Progenitor cell of endocrine pancreas (in vitro differentiated cells): ENCODE measurements at regions not wholly inside any gene's neighbourhood (a gene's known extent, or its start where the extent isn't known, plus 50 kb on each side); places are given as distances from the start of the nearest gene placed in this dataset.

Experiments used
- DNase-seq: peaks from one replicate; pipeline ENCODE4 v3.0.0; 2021; ENCODE audit warnings: low spot score; ENCODE audit not compliant: unreplicated experiment
- H3K27ac Mint-ChIP-seq: 2 replicates; pipeline ENCODE4 v1.8.0; 2021; ENCODE audit warnings: mild to moderate bottlenecking, moderate library complexity, mixed read lengths
- H3K27me3 Mint-ChIP-seq: 2 replicates; pipeline ENCODE4 v1.8.0; 2021; ENCODE audit warnings: mixed read lengths
- H3K36me3 Mint-ChIP-seq: 2 replicates; pipeline ENCODE4 v1.8.0; 2022; ENCODE audit warnings: mixed read lengths; ENCODE audit not compliant: insufficient read depth
- H3K4me1 Mint-ChIP-seq: 2 replicates; pipeline ENCODE4 v1.8.0; 2021; ENCODE audit warnings: low read depth, mixed read lengths
- H3K4me3 Mint-ChIP-seq: 2 replicates; pipeline ENCODE4 v1.8.0; 2021; ENCODE audit warnings: low read depth, mild to moderate bottlenecking, moderate library complexity, mixed read lengths
- H3K9me3 Mint-ChIP-seq: 2 replicates; pipeline ENCODE4 v1.8.0; 2021; ENCODE audit warnings: low read depth, mixed read lengths
- CTCF ChIP-seq: fragments of 200-600 bp; sonication (generic); IDR thresholded peaks from one replicate; pipeline ENCODE4 v1.5.0; 2021; ENCODE audit warnings: antibody characterized with exemption, mild to moderate bottlenecking; ENCODE audit not compliant: unreplicated experiment

- peaks cover 11% of the 10 kb centered on the region for H3K9me3 Mint-ChIP-seq
- TF ChIP-seq CTCF: no peak
- peaks cover 71% of the 10 kb centered on the region for H3K27me3 Mint-ChIP-seq
Observed at GRCh38 chrX:137425273-137425902, 140.5 kb upstream of the ZIC3 start.

GRCh38 chrX:137424679-137425078 is 141.2 kb upstream of the ZIC3 start:
- Mint-ChIP-seq H3K27ac (no peak overlapping the region), H3K27me3 (peaks cover 66% of the 10 kb centered on the region), H3K36me3 (no peaks in the 10 kb centered on the region), H3K4me3 (no peak overlapping the region), H3K9me3 (peaks cover 11% of the 10 kb centered on the region), H3K4me1 (peaks cover 5% of the 10 kb centered on the region)
- DNase-seq: no peak
- TF ChIP-seq CTCF: no peak

More at GRCh38 chrX:137425273-137425902, 140.5 kb upstream of the ZIC3 start:
- no peak for DNase-seq
- H3K4me3 Mint-ChIP-seq: no peak overlapping the region
- H3K27ac Mint-ChIP-seq: no peak overlapping the region
- peaks cover 5% of the 10 kb centered on the region for H3K4me1 Mint-ChIP-seq
- H3K36me3 Mint-ChIP-seq: no peaks in the 10 kb centered on the region

DNA sequence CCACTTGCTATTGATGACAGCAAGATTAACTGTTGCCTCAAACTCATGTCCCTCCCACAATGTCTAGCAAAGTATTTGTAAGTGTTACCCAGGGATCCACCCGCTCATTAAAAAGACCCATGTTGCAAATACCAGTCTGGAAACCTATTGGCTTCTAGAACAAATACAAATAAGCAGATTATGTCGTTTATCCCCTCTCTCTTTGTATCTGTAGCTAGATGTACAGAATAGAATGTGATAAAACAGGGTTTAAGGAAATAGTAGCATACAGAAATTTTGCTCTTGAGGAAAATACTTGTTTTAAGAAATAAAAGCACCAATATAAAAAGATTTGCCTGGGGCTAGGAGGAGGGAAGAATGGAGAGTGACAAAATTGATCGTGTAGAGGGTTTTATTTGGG is 142.7 kb upstream of the ZIC3 start:
- Mint-ChIP-seq H3K36me3 (no peaks in the 10 kb centered on the region), H3K27ac (no peak overlapping the region), H3K4me1 (peaks cover 5% of the 10 kb centered on the region), H3K4me3 (no peak overlapping the region), H3K27me3 (peaks cover 55% of the 10 kb centered on the region), H3K9me3 (peaks cover 11% of the 10 kb centered on the region)
- TF ChIP-seq CTCF: no peak
- no peak for DNase-seq

GRCh38 chrX:137418086-137418485 is 147.8 kb upstream of the ZIC3 start:
- Mint-ChIP-seq H3K9me3 (peaks cover 12% of the 10 kb centered on the region), H3K27me3 (peaks cover 12% of the 10 kb centered on the region), H3K27ac (no peak overlapping the region), H3K36me3 (no peaks in the 10 kb centered on the region), H3K4me3 (no peak overlapping the region), H3K4me1 (no peaks in the 10 kb centered on the region)
- no peak for DNase-seq
- TF ChIP-seq CTCF: no peak

- Mint-ChIP-seq H3K9me3 (peaks cover 17% of the 10 kb centered on the region), H3K4me1 (no peaks in the 10 kb centered on the region), H3K36me3 (no peaks in the 10 kb centered on the region), H3K4me3 (no peak overlapping the region), H3K27me3 (no peaks in the 10 kb centered on the region), H3K27ac (no peak overlapping the region)
- TF ChIP-seq CTCF: no peak
- no peak for DNase-seq
Observed at GRCh38 chrX:137413190-137413589, 152.7 kb upstream of the ZIC3 start.
